GM13977 (cell line): ENCODE measurements at regions not wholly inside any gene's neighbourhood (a gene's known extent, or its start where the extent isn't known, plus 50 kb on each side); places are given as distances from the start of the nearest gene placed in this dataset.

Source experiments
- DNase-seq: peaks from one replicate; pipeline ENCODE4 v3.0.0; 2012; ENCODE audit warnings: low spot score
- CTCF ChIP-seq: IDR thresholded peaks from 2 replicates; pipeline ENCODE4 v1.5.1; 2012; ENCODE audit warnings: mild to moderate bottlenecking, control low read depth; ENCODE audit not compliant: insufficient read depth; ENCODE audit errors: extremely low read depth, missing control alignments
- in situ Hi-C: fragments of 300-500 bp; cut with MboI; formaldehyde crosslinking; loops from one replicate; pipeline ENCODE4 v1.12.0; 2022; ENCODE audit warnings: low sequenced_read_pairs, low pct_unique_long_range_greater_than_20kb, mixed read lengths, inconsistent platforms; ENCODE audit not compliant: unreplicated experiment

- no peak for TF ChIP-seq CTCF
- in situ Hi-C loops: no loop called here
- DNase-seq: no peak
Measured at GRCh38 chr1:87829360-87829759, 500.7 kb downstream of the LMO4 start.

GRCh38 chr1:87830432-87830978 lies 501.8 kb downstream of the LMO4 start:
- no peak for TF ChIP-seq CTCF
- in situ Hi-C loops: no loop called here
- no peak for DNase-seq

- no peak for TF ChIP-seq CTCF
- in situ Hi-C loops: no loop called here
- DNase-seq: no peak
Measured at GRCh38 chr1:87833166-87833565, 504.5 kb downstream of the LMO4 start.

GRCh38 chr1:87834151-87834550 lies 505.5 kb downstream of the LMO4 start:
- TF ChIP-seq CTCF: no peak
- in situ Hi-C loops: no loop called here
- no peak for DNase-seq

GRCh38 chr1:87834941-87835340 lies 506.3 kb downstream of the LMO4 start:
- no peak for DNase-seq
- TF ChIP-seq CTCF: no peak
- in situ Hi-C loops: no loop called here

- DNase-seq: no peak
- in situ Hi-C loops: no loop called here
- no peak for TF ChIP-seq CTCF
Measured at GRCh38 chr1:87840767-87841166, 512.1 kb downstream of the LMO4 start.

GRCh38 chr1:87841332-87841731 lies 512.7 kb downstream of the LMO4 start:
- DNase-seq: no peak
- in situ Hi-C loops: no loop called here
- no peak for TF ChIP-seq CTCF
